Cardiac muscle cell (in vitro differentiated cells and primary cell): ENCODE measurements at regions not wholly inside any gene's neighbourhood (a gene's known extent, or its start where the extent isn't known, plus 50 kb on each side); places are given as distances from the start of the nearest gene placed in this dataset.
"Not testable (repeated sequence)": the region's sequence is repeated elsewhere in the genome, so short reads cannot be mapped to it uniquely, and the experiment has no call there.

ENCODE experiments used
- DNase-seq, 2 donors: peaks; one replicate each; pipeline versions ENCODE4 v3.0.0 to v3.0.0-alpha.2; 2010 to 2017; ENCODE audit warnings: low read depth in 1 of 2, low spot score in 1 of 2
- H3K27ac ChIP-seq: fragments of 200-600 bp; sonication (generic); 2 replicates; pipeline ENCODE4 v1.5.1; 2016
- H3K27me3 ChIP-seq: fragments of 200-600 bp; sonication (generic); 2 replicates; pipeline ENCODE4 v1.6.0; 2016; ENCODE audit warnings: control low read depth
- H3K36me3 ChIP-seq: fragments of 200-600 bp; sonication (generic); 2 replicates; pipeline ENCODE4 v1.5.1; 2016; ENCODE audit warnings: control low read depth
- H3K4me1 ChIP-seq: fragments of 200-600 bp; sonication (generic); 2 replicates; pipeline ENCODE4 v1.8.1; 2017; ENCODE audit warnings: low read depth, mild to moderate bottlenecking, mixed run types
- H3K4me3 ChIP-seq: fragments of 200-600 bp; sonication (generic); 2 replicates; pipeline ENCODE4 v1.5.1; 2016; ENCODE audit warnings: mild to moderate bottlenecking
- H3K9me3 ChIP-seq: fragments of 200-600 bp; sonication (generic); 2 replicates; pipeline ENCODE4 v1.5.1; 2017; ENCODE audit warnings: low read depth, mild to moderate bottlenecking, control low read depth
- TF ChIP-seq, protein P1 (sequence below): IDR thresholded peaks from 2 replicates; pipeline ENCODE4 v1.5.1; 2012; ENCODE audit warnings: low read depth, mild to moderate bottlenecking, low read length

DNA sequence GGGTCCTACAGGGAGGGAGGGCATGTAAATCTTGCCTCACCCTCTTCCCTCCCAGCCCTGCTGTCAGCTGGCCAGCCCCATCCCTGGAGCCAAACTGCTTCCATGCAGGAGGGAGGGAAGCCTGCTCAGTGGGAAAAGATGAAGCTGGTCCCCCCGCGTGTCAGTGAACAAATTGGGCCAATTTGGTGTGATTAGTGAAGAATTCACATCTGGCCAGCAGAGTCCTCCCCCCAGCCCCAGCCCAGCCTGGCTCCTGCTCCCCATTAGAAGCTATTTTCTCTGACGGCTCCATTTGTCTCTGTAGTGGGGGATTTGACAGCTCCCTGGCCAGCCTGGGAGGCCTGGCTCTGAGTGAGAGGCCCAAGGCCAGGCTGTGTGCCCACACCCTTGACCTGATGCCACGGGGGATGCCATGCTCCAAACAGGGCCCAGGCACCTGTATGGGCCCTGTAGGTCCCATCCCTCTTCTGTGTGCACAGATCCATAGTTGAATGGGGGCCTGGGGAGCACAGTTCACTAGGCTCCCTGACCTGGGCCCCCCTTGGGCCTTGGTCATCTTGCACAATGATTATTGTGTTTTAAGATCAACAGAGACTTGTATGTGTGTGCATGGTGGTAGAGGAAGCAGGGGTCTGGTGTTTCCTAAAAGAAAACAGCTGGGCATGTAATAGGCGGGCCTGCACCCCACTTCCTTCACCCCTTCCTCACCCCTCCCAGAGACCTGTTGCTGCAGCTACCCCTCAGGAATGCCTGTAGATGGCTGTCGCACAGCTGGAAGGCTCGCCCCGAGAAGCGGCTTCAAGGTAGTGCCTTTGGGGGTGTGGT is 50.7 kb upstream of the TAC4 start:
- H3K27ac ChIP-seq, result no peak overlapping the region
- no peaks in the 10 kb centered on the region for H3K36me3 ChIP-seq
- H3K4me1 ChIP-seq, result no peaks in the 10 kb centered on the region
- TF ChIP-seq, protein P1, sequence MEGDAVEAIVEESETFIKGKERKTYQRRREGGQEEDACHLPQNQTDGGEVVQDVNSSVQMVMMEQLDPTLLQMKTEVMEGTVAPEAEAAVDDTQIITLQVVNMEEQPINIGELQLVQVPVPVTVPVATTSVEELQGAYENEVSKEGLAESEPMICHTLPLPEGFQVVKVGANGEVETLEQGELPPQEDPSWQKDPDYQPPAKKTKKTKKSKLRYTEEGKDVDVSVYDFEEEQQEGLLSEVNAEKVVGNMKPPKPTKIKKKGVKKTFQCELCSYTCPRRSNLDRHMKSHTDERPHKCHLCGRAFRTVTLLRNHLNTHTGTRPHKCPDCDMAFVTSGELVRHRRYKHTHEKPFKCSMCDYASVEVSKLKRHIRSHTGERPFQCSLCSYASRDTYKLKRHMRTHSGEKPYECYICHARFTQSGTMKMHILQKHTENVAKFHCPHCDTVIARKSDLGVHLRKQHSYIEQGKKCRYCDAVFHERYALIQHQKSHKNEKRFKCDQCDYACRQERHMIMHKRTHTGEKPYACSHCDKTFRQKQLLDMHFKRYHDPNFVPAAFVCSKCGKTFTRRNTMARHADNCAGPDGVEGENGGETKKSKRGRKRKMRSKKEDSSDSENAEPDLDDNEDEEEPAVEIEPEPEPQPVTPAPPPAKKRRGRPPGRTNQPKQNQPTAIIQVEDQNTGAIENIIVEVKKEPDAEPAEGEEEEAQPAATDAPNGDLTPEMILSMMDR, result no peak
- H3K4me3 ChIP-seq, result no peak overlapping the region
- no peak for DNase-seq
- no peaks in the 10 kb centered on the region for H3K9me3 ChIP-seq
- H3K27me3 ChIP-seq, result peaks cover 38% of the 10 kb centered on the region

DNA sequence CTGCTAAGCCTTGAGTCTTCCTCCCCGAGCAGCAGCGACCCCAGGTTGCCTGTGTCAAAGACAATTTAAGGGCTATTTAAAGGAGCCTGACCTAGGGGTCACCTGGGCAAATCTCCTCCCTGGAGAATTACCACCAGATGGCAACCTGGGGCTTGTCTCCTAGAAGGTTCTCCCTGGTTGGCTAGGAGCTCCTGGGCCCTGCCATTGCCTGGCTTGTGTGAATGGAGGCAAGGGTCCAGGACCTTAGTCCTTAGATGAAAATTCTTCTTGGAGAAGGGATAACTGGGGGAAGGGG is 51.3 kb upstream of the TAC4 start:
- no peaks in the 10 kb centered on the region for H3K36me3 ChIP-seq
- no peaks in the 10 kb centered on the region for H3K4me1 ChIP-seq
- no peak overlapping the region for H3K27ac ChIP-seq
- TF ChIP-seq, protein P1, result peak; percentile 6
- H3K4me3 ChIP-seq, result no peak overlapping the region
- DNase-seq, result peak in 1 of 2 donors; percentile 42
- peaks cover 38% of the 10 kb centered on the region for H3K27me3 ChIP-seq
- H3K9me3 ChIP-seq, result no peaks in the 10 kb centered on the region

DNA sequence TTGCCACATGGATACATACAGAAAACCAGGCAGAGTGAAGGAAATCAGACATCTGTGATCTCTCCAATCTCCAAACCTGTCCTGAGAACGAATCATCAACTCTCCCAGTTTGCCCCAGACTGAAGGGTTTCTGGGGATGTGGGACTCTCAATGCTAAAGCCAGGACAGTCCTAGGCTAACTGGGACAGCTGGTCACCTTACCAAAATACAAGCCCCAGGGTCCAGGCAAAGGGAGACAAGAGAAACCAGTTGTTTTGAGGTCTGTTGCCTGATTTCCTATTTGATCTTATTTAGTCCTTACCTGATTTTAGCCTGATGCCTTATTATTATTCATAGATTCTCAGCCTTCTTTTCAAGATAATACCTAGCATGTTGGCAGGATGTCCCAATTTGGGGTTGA is 51.7 kb upstream of the TAC4 start:
- TF ChIP-seq, protein P1, result no peak
- Histone ChIP-seq H3K4me3 (no peak overlapping the region), H3K36me3 (no peaks in the 10 kb centered on the region), H3K27ac (no peak overlapping the region), H3K27me3 (peaks cover 38% of the 10 kb centered on the region), H3K4me1 (no peaks in the 10 kb centered on the region), H3K9me3 (no peaks in the 10 kb centered on the region)
- no peak for DNase-seq

DNA sequence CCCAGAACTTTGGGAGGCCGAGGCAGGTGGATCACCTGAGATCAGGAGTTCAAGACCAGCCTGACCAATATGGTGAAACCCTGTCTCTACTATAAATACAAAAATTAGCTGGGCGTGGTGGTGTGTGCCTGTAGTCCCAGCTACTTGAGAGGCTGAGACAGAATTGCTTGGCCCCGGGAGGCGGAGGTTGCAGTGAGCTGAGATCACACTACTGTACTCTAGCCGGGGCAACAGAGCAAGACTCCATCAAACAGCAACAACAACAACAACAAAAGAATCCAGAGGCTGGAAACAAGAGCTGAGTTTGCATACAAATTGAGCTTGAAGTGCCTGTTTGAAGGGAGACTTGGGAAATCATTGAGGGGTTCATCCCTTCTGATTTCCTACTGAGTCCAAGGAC is 52.9 kb upstream of the TAC4 start:
- not testable (repeated sequence) for H3K27ac ChIP-seq, H3K36me3 ChIP-seq, H3K4me3 ChIP-seq, DNase-seq, H3K4me1 ChIP-seq, H3K9me3 ChIP-seq
- peaks cover 48% of the 10 kb centered on the region for H3K27me3 ChIP-seq

DNA sequence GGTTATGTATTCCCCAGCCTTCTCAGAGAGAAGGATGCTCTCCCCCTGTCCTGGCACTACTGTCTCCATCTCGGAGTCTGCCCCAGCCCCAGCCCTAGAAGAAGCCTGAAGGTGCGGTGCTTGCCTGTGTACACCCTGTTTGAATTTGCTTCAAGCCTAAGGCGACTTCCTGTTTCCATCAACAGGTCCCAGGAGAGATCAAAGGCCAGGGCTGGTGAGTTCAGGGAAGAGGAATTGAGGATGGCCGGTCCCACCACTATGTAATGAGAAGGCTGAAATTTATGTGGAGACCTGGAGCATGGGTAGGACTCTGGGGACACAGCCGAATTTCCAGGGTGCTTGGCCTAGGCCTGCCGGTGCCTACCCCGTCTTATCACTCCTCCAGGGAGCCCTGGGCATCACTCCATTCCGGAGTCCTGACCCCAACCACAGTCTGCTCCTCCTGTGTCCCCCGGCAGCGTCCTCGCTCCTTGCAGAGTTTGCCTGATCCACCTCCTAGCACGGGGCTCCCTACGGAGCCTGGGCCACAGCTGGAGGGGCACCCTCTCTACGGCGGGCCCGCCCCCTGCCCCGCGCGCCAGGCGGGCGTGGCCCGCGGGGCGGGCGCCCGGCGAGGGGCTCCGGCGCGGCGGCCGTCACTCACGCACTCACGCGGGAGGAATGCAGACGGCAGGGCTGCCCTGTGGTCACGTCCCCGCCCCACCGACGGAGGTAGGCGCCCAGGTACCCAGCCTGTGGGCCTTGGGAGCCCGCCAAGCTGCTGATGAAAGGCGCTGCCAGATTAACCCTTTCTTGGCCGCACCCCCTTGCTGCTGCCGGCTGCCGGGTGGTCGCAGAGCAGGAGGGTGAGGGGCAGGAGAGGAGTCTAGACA is 53.8 kb upstream of the TAC4 start:
- H3K4me1 ChIP-seq, result no peaks in the 10 kb centered on the region
- TF ChIP-seq, protein P1, result no peak
- no peak overlapping the region for H3K4me3 ChIP-seq
- DNase-seq, result peak in 1 of 2 donors; percentile 50
- peaks cover 51% of the 10 kb centered on the region for H3K27me3 ChIP-seq
- no peaks in the 10 kb centered on the region for H3K9me3 ChIP-seq
- H3K27ac ChIP-seq, result no peak overlapping the region
- no peaks in the 10 kb centered on the region for H3K36me3 ChIP-seq

DNA sequence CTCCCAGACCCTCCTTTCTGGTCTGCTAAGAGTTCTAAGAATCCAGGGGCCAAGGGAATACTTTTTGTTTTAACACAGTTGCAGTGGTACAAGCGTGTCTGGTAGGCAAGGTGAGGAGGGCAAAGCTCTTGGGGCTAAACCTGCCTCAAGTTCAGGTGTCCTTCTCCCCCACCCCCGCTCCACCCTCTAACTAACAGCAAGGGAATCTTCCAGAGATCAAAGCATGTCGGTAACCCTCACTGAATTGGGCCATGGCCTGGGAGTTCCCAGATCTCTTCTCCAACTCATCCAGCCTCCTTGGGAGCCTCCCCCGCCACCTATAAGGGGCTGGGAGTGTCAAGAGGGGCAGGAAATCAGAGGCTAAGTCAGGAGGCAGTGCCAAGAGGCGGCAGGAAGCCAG is 55.7 kb upstream of the TAC4 start:
- Histone ChIP-seq H3K27ac (no peak overlapping the region), H3K4me3 (no peak overlapping the region), H3K27me3 (peaks cover 67% of the 10 kb centered on the region), H3K9me3 (no peaks in the 10 kb centered on the region), H3K4me1 (no peaks in the 10 kb centered on the region), H3K36me3 (no peaks in the 10 kb centered on the region)
- TF ChIP-seq, protein P1, result no peak
- DNase-seq, result no peak
